AG20443 (cell line): ENCODE measurements at regions not wholly inside any gene's neighbourhood (a gene's known extent, or its start where the extent isn't known, plus 50 kb on each side); places are given as distances from the start of the nearest gene placed in this dataset.

Experiments used
- DNase-seq: peaks from one replicate; pipeline ENCODE4 v3.0.0; 2012; ENCODE audit warnings: low spot score, mixed read lengths

- DNase-seq: no peak
Observed at GRCh38 chr11:134554106-134554505, 142.1 kb upstream of the B3GAT1 start.

GRCh38 chr11:134552749-134553148, 140.7 kb upstream of the B3GAT1 start:
- DNase-seq: no peak

GRCh38 chr11:134545521-134545920, 133.5 kb upstream of the B3GAT1 start:
- DNase-seq: no peak

- DNase-seq: no peak
Observed at GRCh38 chr11:134544095-134544815, 132.2 kb upstream of the B3GAT1 start.

GRCh38 chr11:134543645-134544044, 131.6 kb upstream of the B3GAT1 start:
- no peak for DNase-seq

- DNase-seq: no peak
Observed at GRCh38 chr11:134543241-134543640, 131.2 kb upstream of the B3GAT1 start.

- no peak for DNase-seq
Observed at GRCh38 chr11:134542401-134543165, 130.5 kb upstream of the B3GAT1 start.

GRCh38 chr11:134541951-134542350, 129.9 kb upstream of the B3GAT1 start:
- DNase-seq: no peak

- DNase-seq: no peak
Observed at GRCh38 chr11:134541355-134541754, 129.3 kb upstream of the B3GAT1 start.

GRCh38 chr11:134539285-134539684, 127.2 kb upstream of the B3GAT1 start:
- DNase-seq: no peak

- no peak for DNase-seq
Observed at GRCh38 chr11:134538742-134539141, 126.7 kb upstream of the B3GAT1 start.

- DNase-seq: no peak
Observed at GRCh38 chr11:134537941-134538340, 125.9 kb upstream of the B3GAT1 start.

GRCh38 chr11:134537296-134537695, 125.3 kb upstream of the B3GAT1 start:
- DNase-seq: no peak

GRCh38 chr11:134536677-134537076, 124.6 kb upstream of the B3GAT1 start:
- DNase-seq: no peak

- DNase-seq: no peak
Observed at GRCh38 chr11:134536219-134536618, 124.2 kb upstream of the B3GAT1 start.

- DNase-seq: no peak
Observed at GRCh38 chr11:134535029-134536025, 123.3 kb upstream of the B3GAT1 start.

- DNase-seq: no peak
Observed at GRCh38 chr11:134533511-134533910, 121.5 kb upstream of the B3GAT1 start.

- DNase-seq: no peak
Observed at GRCh38 chr11:134532921-134533421, 120.9 kb upstream of the B3GAT1 start.

GRCh38 chr11:134532131-134532920, 120.3 kb upstream of the B3GAT1 start:
- DNase-seq: no peak

- no peak for DNase-seq
Observed at GRCh38 chr11:134531327-134532130, 119.5 kb upstream of the B3GAT1 start.
